ENCODE measurements at regions not wholly inside any gene's neighbourhood (a gene's known extent, or its start where the extent isn't known, plus 50 kb on each side); places are given as distances from the start of the nearest gene placed in this dataset.
A peak's percentile ranks its signal among the peaks of the same experiment; 100 is the strongest.

GRCh38 chr5:9955586-9955985 lies 294.1 kb downstream of the ATPSCKMT start:
- no peak overlapping the region for H3K4me3 ChIP-seq (ENCODE audit: low read length)
- no peak for TF ChIP-seq CTCF (conservative IDR thresholded peaks at IDR 0.05; ENCODE audit: low read length)
- DNase-seq (ENCODE audit: low read depth), result no peak

GRCh38 chr5:9954869-9955268 lies 294.8 kb downstream of the ATPSCKMT start:
- H3K4me3 ChIP-seq (ENCODE audit: low read length), result no peak overlapping the region
- peak; percentile 2 for DNase-seq (ENCODE audit: low read depth)
- TF ChIP-seq CTCF (conservative IDR thresholded peaks at IDR 0.05; ENCODE audit: low read length), result no peak

GRCh38 chr5:9953691-9954090 lies 296.0 kb downstream of the ATPSCKMT start:
- no peak for TF ChIP-seq CTCF (conservative IDR thresholded peaks at IDR 0.05; ENCODE audit: low read length)
- DNase-seq (ENCODE audit: low read depth), result no peak
- no peak overlapping the region for H3K4me3 ChIP-seq (ENCODE audit: low read length)

- no peak for TF ChIP-seq CTCF (conservative IDR thresholded peaks at IDR 0.05; ENCODE audit: low read length)
- no peak for DNase-seq (ENCODE audit: low read depth)
- H3K4me3 ChIP-seq (ENCODE audit: low read length), result no peak overlapping the region
These were observed 297.7 kb downstream of the ATPSCKMT start for GRCh38 chr5:9951865-9952516.

- H3K4me3 ChIP-seq (ENCODE audit: low read length), result no peak overlapping the region
- TF ChIP-seq CTCF (conservative IDR thresholded peaks at IDR 0.05; ENCODE audit: low read length), result no peak
- DNase-seq (ENCODE audit: low read depth), result no peak
These were observed 301.7 kb downstream of the ATPSCKMT start for GRCh38 chr5:9947944-9948343.

- H3K4me3 ChIP-seq (ENCODE audit: low read length), result no peak overlapping the region
- no peak for DNase-seq (ENCODE audit: low read depth)
These were observed 302.4 kb downstream of the ATPSCKMT start for GRCh38 chr5:9947225-9947714.

More at GRCh38 chr5:9947225-9947714, 302.4 kb downstream of the ATPSCKMT start:
- no peak for TF ChIP-seq CTCF (conservative IDR thresholded peaks at IDR 0.05; ENCODE audit: low read length)

Data from AG10803 (cell line).